Esophagus squamous epithelium (tissue), 4 donors: ENCODE measurements at regions not wholly inside any gene's neighbourhood (a gene's known extent, or its start where the extent isn't known, plus 50 kb on each side); places are given as distances from the start of the nearest gene placed in this dataset.

Source experiments
- CTCF ChIP-seq, 6 experiments: fragments of 450-650 bp in 4 of 6; fragments of 200-600 bp in 2 of 6; sonication (generic) in 2 of 6; IDR thresholded peaks; one replicate each; pipeline ENCODE4 v1.5.1; 2016 to 2019; ENCODE audit warnings: antibody characterized with exemption in 6 of 6, mild to moderate bottlenecking in 4 of 6, moderate library complexity in 4 of 6
- POLR2A ChIP-seq, 4 donors: fragments of 450-650 bp; IDR thresholded peaks; one replicate each; pipeline ENCODE4 v1.6.1; 2017; ENCODE audit warnings: antibody characterized with exemption in 4 of 4, mild to moderate bottlenecking in 4 of 4, moderate library complexity in 3 of 4

- TF ChIP-seq CTCF (IDR thresholded peaks at IDR 0.05) = no peak
- TF ChIP-seq POLR2A (IDR thresholded peaks at IDR 0.05) = no peak
Measured at GRCh38 chr10:83702731-83703130, 436.6 kb upstream of the GHITM start.
